HG02870 (cell line): ENCODE measurements at regions not wholly inside any gene's neighbourhood (a gene's known extent, or its start where the extent isn't known, plus 50 kb on each side); places are given as distances from the start of the nearest gene placed in this dataset.
"Not testable (repeated sequence)": the region's sequence is repeated elsewhere in the genome, so short reads cannot be mapped to it uniquely, and the experiment has no call there.

Experiments
- ATAC-seq: cut with Tn5 transposase; IDR thresholded peaks from one replicate; pipeline ENCODE4 v1.9.1; 2021; ENCODE audit warnings: mild to moderate bottlenecking, moderate library complexity; ENCODE audit not compliant: unreplicated experiment

- no peak for ATAC-seq
Observed at GRCh38 chr1:105073660-105074059, 1324.0 kb downstream of the AMY1C start.

DNA sequence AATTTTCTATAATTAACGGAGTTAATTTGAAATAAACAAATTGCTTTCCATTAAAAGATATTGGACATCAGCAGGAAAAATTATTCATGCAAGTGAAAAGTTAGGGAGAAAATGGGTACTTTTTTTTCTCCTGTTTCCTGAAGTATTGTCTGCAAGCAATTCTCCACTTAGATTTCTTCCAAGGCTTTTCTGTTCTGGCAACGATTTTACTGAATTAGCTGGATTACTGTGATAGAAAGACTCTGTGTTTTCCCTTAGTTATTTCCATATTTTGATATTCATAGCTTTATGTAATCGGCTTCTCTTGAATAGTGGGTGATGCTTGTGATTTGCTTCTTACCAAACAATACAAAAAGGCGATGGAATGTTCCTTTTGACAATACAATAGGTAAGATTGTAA is 1333.9 kb downstream of the AMY1C start:
- no peak for ATAC-seq

GRCh38 chr1:105087506-105087905 is 1337.8 kb downstream of the AMY1C start:
- ATAC-seq = no peak

GRCh38 chr1:105088166-105088565 is 1338.5 kb downstream of the AMY1C start:
- no peak for ATAC-seq

DNA sequence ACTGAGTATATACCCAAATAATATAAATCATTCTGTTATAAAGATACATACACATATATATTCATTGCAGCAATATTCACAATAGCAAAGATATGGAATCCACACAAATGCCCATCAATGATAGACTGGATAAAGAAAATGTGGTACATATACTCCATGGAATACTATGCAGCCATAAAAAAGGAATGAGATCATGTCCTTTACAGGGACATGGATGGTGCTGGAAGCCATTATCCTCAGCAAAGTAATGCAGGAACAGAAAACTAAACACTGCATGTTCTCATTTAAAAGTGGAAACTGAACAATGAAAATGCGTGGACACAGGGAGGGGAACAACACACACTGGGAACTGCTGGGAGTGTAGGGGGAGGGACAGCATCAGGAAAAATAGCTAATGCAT is 1344.2 kb downstream of the AMY1C start:
- ATAC-seq = not testable (repeated sequence)

DNA sequence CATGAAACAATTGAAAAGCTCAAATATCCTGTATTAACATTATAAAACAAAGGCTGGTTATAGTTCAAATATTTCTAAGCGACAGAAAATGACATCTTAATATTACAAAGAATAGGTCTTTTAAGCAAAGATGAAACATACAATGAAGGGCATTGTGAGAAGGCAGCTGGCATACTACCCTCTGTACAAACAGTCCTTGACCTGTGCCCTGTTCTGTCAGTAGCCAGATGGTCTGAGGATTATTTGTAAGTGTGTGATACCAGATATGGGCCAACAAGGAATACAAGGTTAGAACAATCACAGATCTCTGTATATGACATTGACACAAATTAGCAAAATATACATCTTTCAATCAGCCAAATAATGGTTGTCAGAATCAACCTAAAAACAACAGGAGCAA is 1350.4 kb downstream of the AMY1C start:
- no peak for ATAC-seq

- ATAC-seq = no peak
Observed at GRCh38 chr1:105101261-105101660, 1351.6 kb downstream of the AMY1C start.

DNA sequence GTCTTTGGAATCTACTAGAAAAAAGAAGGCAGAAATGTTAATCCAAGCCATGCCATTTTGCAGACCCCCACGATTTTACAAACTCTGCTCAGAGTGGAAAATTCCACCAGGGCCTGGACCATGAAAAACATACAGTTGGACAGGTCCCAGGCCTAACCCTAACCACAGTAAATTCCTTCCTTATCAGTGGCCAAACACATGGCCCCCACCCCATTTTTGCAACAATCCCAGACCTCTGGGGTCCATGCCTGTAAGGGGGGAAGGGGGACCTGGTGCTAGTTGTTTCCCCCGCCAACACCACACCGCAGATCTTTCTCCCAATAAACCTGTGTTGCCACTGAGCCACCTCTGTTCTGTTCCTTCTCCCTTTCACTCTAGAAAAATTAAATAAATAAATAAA is 1352.7 kb downstream of the AMY1C start:
- no peak for ATAC-seq

DNA sequence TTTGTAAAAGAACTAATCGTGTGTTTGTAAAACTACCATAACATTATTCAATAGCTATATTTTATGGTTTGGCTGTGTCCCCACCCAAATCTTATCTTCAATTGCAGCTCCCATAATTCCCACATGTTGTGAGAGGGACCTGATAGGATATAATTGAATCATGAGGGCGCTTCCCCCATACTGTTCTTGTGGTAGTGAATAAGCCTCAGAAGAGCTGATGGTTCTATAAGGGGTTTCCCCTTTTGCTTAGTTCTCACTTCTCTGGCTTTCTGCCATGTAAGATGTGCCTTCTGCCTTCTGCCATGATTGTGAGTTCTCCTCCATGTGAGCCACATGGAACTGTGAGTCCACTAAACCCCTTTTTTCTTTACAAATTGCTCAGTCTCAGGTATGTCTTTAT is 1372.3 kb downstream of the AMY1C start:
- no peak for ATAC-seq

GRCh38 chr1:105137543-105138457 is 1388.1 kb downstream of the AMY1C start:
- ATAC-seq = peak; percentile 72

DNA sequence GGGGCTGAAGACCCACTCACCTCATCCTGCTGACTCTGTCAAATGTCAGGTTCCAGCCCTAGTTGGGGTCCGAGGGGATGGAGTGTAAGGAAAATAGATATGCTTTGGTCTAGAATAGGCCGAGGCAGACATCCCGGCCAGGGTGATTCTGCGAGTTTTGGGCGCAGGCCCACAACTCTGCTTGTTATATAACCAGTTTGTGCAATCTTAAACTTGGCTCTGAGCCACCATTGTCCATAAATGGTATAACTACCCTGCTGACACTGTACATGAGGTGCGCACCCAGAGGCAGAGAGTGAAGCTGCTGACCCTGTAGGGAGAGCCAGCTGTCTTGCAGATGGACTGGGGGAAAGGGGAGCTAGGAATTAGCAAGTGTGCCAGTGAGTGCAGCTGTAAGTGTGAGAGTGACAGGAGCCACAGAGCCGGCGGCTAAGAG is 1388.8 kb downstream of the AMY1C start:
- ATAC-seq = no peak

- no peak for ATAC-seq
Observed at GRCh38 chr1:105172788-105173187, 1423.1 kb downstream of the AMY1C start.

DNA sequence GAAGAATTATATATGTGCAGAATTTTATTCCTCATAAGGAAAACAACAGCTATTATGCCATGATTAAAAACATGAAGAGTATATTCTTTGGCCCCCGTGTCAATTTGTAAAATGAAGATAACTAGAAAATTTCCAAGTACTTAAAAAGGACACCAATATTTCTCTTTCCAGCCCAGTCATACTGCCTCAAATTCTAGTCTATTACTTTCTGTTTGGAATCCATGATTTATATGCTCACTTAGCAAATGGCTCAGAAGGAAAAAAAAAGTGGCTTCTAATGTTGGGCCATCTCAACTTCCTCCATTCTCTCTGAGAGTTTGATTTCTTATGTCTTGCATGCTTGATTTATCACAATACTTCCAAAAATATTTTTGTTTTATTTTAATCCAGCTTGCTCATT is 1431.1 kb downstream of the AMY1C start:
- ATAC-seq = no peak

DNA sequence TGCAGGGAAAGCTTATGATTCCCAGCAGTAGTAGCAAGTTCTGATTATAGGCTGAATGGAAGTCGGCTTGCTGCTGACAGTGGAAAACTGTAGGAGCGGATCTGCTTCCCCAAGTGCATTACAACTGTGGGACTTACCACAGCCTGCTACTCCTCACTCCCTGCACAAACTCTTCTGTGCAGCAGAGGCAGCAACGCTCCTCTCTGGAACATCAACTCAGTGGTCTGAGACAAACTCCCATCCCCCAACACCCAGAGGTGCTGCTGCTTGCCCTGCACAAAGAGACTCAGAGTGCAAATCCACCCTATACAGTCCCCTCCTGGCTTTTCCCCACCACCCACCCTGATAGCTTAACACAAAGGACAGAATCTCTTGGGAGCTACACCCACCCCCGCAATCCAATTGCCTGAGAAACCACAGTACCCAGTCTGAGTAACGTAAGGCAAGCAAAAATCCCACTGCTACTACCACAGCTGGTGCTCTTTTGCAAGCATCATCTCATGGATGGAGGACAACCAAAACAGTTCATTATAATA is 1455.2 kb downstream of the AMY1C start:
- ATAC-seq = no peak

DNA sequence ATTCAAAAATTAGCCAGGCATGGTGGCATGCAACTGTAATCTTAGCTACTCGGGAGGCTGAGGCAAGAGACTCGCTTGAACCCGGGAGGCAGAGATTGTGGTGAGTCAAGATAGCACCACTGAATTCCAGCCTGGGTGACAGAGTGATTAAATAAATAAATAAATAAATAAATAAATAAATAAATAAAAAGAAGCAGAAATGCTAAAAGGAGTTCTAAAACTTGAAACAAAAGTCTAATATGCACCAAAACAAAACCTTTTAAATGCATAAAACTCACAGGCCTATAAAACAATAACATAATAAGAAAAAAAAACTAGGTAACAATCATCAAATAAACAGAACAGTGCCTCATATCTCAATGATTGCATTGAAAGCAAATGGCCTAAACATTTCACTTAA is 1458.9 kb downstream of the AMY1C start:
- no peak for ATAC-seq

GRCh38 chr1:105210747-105211146 is 1461.0 kb downstream of the AMY1C start:
- no peak for ATAC-seq

GRCh38 chr1:105231378-105231777 is 1481.7 kb downstream of the AMY1C start:
- ATAC-seq = no peak

GRCh38 chr1:105243411-105243810 is 1493.7 kb downstream of the AMY1C start:
- no peak for ATAC-seq

- no peak for ATAC-seq
Observed at GRCh38 chr1:105243969-105244368, 1494.3 kb downstream of the AMY1C start.

DNA sequence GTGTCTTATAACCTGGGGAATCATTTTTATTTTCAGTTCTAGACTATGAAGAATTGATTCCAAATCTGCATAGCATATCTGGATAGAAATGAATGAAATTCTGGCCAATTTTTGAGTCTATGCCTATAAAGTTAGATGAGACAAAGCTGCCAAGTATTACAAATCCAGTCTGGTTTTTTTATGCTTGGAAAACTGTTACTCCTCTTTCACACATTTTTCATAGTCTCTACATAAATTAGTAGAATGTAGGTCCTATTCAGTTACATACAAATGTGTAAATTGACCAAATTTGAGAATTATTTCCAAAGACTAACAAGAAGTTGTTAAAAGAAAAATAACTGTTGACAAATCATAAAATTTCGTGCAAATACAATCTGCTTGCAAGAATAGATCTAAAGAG is 1505.2 kb downstream of the AMY1C start:
- no peak for ATAC-seq

GRCh38 chr1:105260001-105260400 is 1510.3 kb downstream of the AMY1C start:
- ATAC-seq = no peak

DNA sequence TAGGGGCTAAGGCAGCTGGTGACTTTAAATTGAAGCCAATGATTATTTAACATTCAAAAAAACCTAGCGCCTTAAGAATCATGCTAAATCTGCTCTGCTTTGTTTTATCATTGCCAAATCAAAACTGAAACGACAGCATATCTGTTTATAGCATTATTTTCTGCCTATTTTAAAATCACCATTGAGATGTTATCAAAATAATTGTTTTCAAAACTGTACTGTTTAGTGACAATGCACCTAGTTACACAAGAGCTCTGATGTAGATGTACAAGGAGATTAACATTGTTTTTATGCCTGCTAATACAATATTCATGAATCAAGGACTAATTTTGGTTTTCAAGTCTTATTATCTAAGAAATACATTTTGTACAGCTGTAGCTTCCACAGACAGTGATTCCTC is 1521.3 kb downstream of the AMY1C start:
- ATAC-seq = no peak
